Muscle layer of duodenum (tissue), 2 donors: ENCODE measurements at regions not wholly inside any gene's neighbourhood (a gene's known extent, or its start where the extent isn't known, plus 50 kb on each side); places are given as distances from the start of the nearest gene placed in this dataset.

Experiments
- H3K27ac ChIP-seq: one replicate; pipeline ENCODE4 v1.7.0; 2013; ENCODE audit warnings: mild to moderate bottlenecking, low read length
- H3K27me3 ChIP-seq: one replicate; pipeline ENCODE4 v1.7.0; 2013; ENCODE audit warnings: low read depth, mild to moderate bottlenecking, control low read depth, low read length
- H3K36me3 ChIP-seq, 2 donors: one replicate each; pipeline ENCODE4 v1.7.0; 2013; ENCODE audit warnings: low read length in 2 of 2, control low read depth in 1 of 2, mild to moderate bottlenecking in 1 of 2; ENCODE audit not compliant: insufficient read depth in 2 of 2, control insufficient read depth in 1 of 2
- H3K4me1 ChIP-seq, 2 donors: one replicate each; pipeline ENCODE4 v1.7.0; 2013; ENCODE audit warnings: low read length in 2 of 2, mild to moderate bottlenecking in 2 of 2, control low read depth in 1 of 2, moderate library complexity in 1 of 2; ENCODE audit not compliant: insufficient read depth in 2 of 2, control insufficient read depth in 1 of 2
- H3K4me3 ChIP-seq, 2 donors: one replicate each; pipeline ENCODE4 v1.7.0; 2013; ENCODE audit warnings: low read length in 2 of 2, low read depth in 1 of 2, mild to moderate bottlenecking in 1 of 2
- H3K9me3 ChIP-seq, 2 donors: one replicate each; pipeline ENCODE4 v1.7.0; 2013; ENCODE audit warnings: low read length in 2 of 2, control low read depth in 1 of 2, mild to moderate bottlenecking in 1 of 2; ENCODE audit not compliant: control insufficient read depth in 1 of 2
- donor health status: healthy.

DNA sequence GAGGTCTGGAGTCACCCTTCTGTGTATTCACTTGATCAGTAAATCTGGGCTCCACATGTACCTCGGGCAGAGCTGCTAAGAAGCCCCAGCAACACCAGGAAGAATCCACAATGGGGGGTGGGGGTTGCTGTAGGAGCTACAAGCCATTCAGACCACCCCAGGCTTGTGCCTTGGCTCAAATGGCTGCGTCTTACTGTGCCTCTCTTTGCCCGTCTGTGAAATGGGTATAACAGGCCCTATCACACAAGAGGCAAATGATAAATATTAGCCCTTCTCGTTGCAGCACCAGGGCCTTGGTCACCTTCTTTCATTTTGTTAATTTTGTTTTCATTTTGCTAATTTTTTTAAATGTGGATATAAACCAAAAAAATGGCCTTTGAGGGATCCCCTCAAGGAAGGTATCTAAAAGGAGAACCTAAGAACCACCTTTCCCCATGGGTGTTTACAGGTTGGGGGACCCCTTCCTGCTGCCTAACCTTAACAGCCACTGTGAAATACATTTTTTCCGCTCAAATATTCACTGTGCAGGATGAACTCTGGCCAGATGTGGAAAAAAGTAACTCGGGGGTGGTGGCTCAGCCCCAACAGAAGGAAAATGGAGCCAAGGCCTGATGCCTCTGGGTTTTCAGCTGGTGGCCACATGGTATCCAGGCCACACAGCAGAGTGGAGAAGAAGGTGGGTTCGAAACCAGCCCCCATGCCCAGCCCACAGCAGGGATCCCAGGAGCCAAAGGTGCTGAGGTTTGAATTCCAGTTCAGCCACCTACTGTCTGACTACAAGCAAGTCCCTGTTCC lies 284.0 kb downstream of the MN1 start:
- Histone ChIP-seq H3K36me3 (no peaks in the 10 kb centered on the region), H3K27me3 (no peaks in the 10 kb centered on the region), H3K9me3 (no peaks in the 10 kb centered on the region), H3K27ac (no peak overlapping the region), H3K4me1 (no peaks in the 10 kb centered on the region), H3K4me3 (no peak overlapping the region)

- no peak overlapping the region for H3K27ac ChIP-seq
- no peak overlapping the region for H3K4me3 ChIP-seq
- no peaks in the 10 kb centered on the region for H3K36me3 ChIP-seq
- H3K4me1 ChIP-seq: no peaks in the 10 kb centered on the region
- no peaks in the 10 kb centered on the region for H3K9me3 ChIP-seq
- H3K27me3 ChIP-seq: no peaks in the 10 kb centered on the region
Observed at GRCh38 chr22:27518531-27519340, 282.8 kb downstream of the MN1 start.

GRCh38 chr22:27523711-27524110 lies 277.8 kb downstream of the MN1 start:
- Histone ChIP-seq H3K36me3 (no peaks in the 10 kb centered on the region), H3K27ac (no peak overlapping the region), H3K4me3 (no peak overlapping the region), H3K9me3 (no peaks in the 10 kb centered on the region), H3K27me3 (no peaks in the 10 kb centered on the region), H3K4me1 (no peaks in the 10 kb centered on the region)

DNA sequence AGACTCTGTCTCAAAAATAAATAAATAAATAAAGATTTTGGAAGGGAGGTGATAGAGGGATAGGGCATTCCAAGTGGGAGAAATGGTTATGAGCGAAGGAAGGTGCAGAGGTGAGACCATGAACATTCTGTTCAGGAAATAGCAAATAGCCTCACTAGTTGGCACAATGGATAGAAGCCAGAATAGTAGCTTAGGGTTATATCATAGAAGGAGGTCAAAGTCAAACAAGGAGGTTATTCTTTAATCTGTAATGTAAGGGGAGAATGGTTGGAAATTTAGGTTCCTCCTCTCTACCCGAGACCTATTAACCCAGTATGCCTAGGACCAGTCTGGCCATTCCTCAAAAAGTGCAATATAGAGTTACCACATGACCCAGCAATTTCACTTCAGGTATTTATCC lies 275.8 kb downstream of the MN1 start:
- Histone ChIP-seq H3K4me1 (no peaks in the 10 kb centered on the region), H3K9me3 (no peaks in the 10 kb centered on the region), H3K36me3 (no peaks in the 10 kb centered on the region), H3K27me3 (no peaks in the 10 kb centered on the region), H3K4me3 (no peak overlapping the region), H3K27ac (no peak overlapping the region)

- Histone ChIP-seq H3K4me3 (no peak overlapping the region), H3K36me3 (no peaks in the 10 kb centered on the region), H3K4me1 (no peaks in the 10 kb centered on the region), H3K27ac (no peak overlapping the region), H3K9me3 (no peaks in the 10 kb centered on the region), H3K27me3 (no peaks in the 10 kb centered on the region)
Observed at GRCh38 chr22:27526901-27527300, 274.7 kb downstream of the MN1 start.

- Histone ChIP-seq H3K4me1 (peaks cover 0 to 4% of the 10 kb centered on the region in 2 donors), H3K27me3 (no peaks in the 10 kb centered on the region), H3K9me3 (no peaks in the 10 kb centered on the region), H3K27ac (no peak overlapping the region), H3K36me3 (no peaks in the 10 kb centered on the region), H3K4me3 (no peak overlapping the region)
Observed at GRCh38 chr22:27531782-27532530, 269.6 kb downstream of the MN1 start.

DNA sequence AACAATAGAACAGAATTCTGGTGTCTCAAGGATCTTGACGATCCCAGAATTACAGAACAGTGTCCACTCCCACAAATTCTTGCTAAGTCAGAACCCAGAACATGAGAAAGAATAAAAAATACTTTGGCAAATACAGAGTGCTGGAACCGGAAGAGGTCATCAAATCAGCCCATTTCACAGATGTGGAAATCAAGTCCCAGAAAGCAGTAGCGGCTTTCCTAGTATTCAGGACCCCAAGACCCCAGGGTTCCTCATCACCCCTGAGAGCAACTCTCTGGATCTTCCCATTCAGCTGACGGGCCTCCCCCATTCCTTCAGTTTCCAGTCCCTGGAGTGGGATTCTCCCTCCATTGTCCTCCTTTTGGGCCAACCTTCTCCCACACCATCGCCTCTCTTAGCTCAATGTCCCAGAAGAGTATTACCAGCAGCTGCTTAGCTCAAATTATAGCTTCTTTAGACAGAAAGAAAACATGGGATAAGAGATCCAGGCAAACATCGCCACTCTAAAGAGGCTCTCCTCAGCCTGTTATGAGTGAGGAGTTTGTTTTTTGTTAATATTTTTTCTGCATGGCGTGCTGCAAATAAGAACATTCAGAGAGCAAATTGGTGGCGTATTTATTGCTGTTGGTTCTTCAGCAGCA lies 268.3 kb downstream of the MN1 start:
- H3K4me3 ChIP-seq: no peak overlapping the region
- H3K27me3 ChIP-seq: no peaks in the 10 kb centered on the region
- H3K36me3 ChIP-seq: no peaks in the 10 kb centered on the region
- no peaks in the 10 kb centered on the region for H3K9me3 ChIP-seq
- H3K4me1 ChIP-seq: peaks cover 0 to 4% of the 10 kb centered on the region in 2 donors
- no peak overlapping the region for H3K27ac ChIP-seq

- Histone ChIP-seq H3K4me1 (peaks cover 0 to 4% of the 10 kb centered on the region in 2 donors), H3K36me3 (no peaks in the 10 kb centered on the region), H3K9me3 (no peaks in the 10 kb centered on the region), H3K4me3 (no peak overlapping the region), H3K27ac (no peak overlapping the region), H3K27me3 (no peaks in the 10 kb centered on the region)
Observed at GRCh38 chr22:27534720-27535125, 266.8 kb downstream of the MN1 start.

DNA sequence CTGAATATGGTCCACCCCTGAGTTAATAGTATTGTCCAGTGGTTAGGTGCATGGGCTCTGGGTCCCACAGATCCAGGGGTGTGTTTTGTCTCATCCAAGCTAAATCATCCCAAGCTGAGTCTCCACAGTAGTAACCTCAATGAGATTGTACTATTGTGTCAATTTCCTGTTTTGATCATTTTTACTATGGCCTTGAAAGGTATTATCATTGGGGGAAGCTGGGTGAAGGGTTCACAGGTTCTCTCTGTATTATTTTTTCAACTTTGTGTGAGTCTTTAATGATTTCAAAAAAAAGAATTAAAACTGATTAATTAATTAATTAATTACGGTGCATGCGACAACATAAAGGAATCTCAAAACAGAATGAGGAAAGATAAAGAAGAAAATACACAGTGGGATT lies 266.1 kb downstream of the MN1 start:
- Histone ChIP-seq H3K36me3 (no peaks in the 10 kb centered on the region), H3K27me3 (no peaks in the 10 kb centered on the region), H3K4me1 (peaks cover 0 to 4% of the 10 kb centered on the region in 2 donors), H3K9me3 (no peaks in the 10 kb centered on the region), H3K4me3 (no peak overlapping the region), H3K27ac (no peak overlapping the region)

- no peaks in the 10 kb centered on the region for H3K36me3 ChIP-seq
- H3K4me3 ChIP-seq: no peak overlapping the region
- H3K9me3 ChIP-seq: no peaks in the 10 kb centered on the region
- peaks cover 0 to 4% of the 10 kb centered on the region in 2 donors for H3K4me1 ChIP-seq
- H3K27ac ChIP-seq: no peak overlapping the region
- H3K27me3 ChIP-seq: no peaks in the 10 kb centered on the region
Observed at GRCh38 chr22:27537501-27537900, 264.1 kb downstream of the MN1 start.

DNA sequence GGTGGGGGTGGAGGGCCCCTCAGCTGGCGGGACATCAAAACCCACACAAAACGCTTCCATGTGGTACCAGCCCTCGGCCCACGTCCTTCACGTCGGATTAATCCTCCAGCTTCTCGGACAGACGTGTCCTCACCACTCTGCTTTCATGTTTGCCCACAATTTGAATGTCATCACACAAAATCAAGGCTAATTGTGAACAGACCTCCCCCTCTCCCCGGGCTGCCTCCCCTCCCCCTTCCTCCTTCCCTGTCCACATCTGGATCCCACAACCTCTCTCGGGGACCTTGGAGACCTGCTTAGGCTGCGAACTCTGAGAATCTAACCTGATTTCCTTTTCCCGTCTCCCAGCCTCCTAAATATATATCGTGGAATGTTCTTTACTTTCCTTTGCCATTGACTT lies 262.9 kb downstream of the MN1 start:
- H3K9me3 ChIP-seq: no peaks in the 10 kb centered on the region
- peaks cover 0 to 3% of the 10 kb centered on the region in 2 donors for H3K4me1 ChIP-seq
- H3K4me3 ChIP-seq: no peak overlapping the region
- H3K27me3 ChIP-seq: no peaks in the 10 kb centered on the region
- H3K36me3 ChIP-seq: no peaks in the 10 kb centered on the region
- no peak overlapping the region for H3K27ac ChIP-seq
